ENCODE measurements at regions not wholly inside any gene's neighbourhood (a gene's known extent, or its start where the extent isn't known, plus 50 kb on each side); places are given as distances from the start of the nearest gene placed in this dataset.

- TF ChIP-seq CTCF (IDR thresholded peaks at IDR 0.05) (peak; percentile 61; the same call in 1 of the 2 replicates), POLR2AphosphoS5 (IDR thresholded peaks at IDR 0.05; ENCODE audit: low read depth, low read length) (no peak), TCF7L2 (IDR thresholded peaks at IDR 0.05; ENCODE audit: low read depth, low read length) (no peak), REST (IDR thresholded peaks at IDR 0.05; ENCODE audit: insufficient read depth in 1 of 2, low read depth in 2 of 2, low read length in 1 of 2) (no peak), SIN3A (IDR thresholded peaks at IDR 0.05; ENCODE audit: borderline replicate concordance, insufficient read depth, low read depth, low read length) (no peak)
These were observed 95.5 kb downstream of the BARX1 start for GRCh38 chr9:93859431-93860215.

All from Panc1 (cell line).